HT1080 (cell line): ENCODE measurements at regions not wholly inside any gene's neighbourhood (a gene's known extent, or its start where the extent isn't known, plus 50 kb on each side); places are given as distances from the start of the nearest gene placed in this dataset.
"Not testable (repeated sequence)": the region's sequence is repeated elsewhere in the genome, so short reads cannot be mapped to it uniquely, and the experiment has no call there.

Experiments
- DNase-seq: peaks from one replicate; pipeline ENCODE4 v3.0.0-alpha.2; 2015; ENCODE audit warnings: low read depth

- no peak for DNase-seq
These were observed 150.0 kb upstream of the SYT10 start for GRCh38 chr12:33589576-33590114.

- no peak for DNase-seq
These were observed 154.1 kb upstream of the SYT10 start for GRCh38 chr12:33593753-33594152.

- DNase-seq = no peak
These were observed 156.4 kb upstream of the SYT10 start for GRCh38 chr12:33596061-33596460.

GRCh38 chr12:33596814-33597213 is 157.2 kb upstream of the SYT10 start:
- no peak for DNase-seq

GRCh38 chr12:33602515-33602914 is 162.9 kb upstream of the SYT10 start:
- no peak for DNase-seq

GRCh38 chr12:33605757-33606156 is 166.1 kb upstream of the SYT10 start:
- DNase-seq = peak; percentile 18

DNA sequence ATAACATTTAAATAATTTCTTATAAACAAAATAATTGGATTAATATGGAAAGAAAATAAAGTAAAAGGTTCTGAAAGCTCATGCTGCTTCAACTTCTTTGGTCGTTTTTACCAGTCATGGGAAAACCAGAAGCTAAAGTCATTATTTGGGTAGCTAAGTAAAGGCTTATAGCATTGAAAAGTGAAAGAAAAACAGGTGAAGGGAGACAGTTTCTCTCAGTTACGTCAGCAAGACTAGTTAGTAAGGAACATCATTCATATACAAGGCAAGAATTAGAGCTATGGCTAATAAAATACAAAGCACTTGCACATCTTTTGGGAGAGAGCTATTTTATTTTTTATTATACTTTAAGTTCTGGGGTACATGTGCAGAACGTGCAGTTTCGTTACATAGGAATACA is 170.3 kb upstream of the SYT10 start:
- no peak for DNase-seq

DNA sequence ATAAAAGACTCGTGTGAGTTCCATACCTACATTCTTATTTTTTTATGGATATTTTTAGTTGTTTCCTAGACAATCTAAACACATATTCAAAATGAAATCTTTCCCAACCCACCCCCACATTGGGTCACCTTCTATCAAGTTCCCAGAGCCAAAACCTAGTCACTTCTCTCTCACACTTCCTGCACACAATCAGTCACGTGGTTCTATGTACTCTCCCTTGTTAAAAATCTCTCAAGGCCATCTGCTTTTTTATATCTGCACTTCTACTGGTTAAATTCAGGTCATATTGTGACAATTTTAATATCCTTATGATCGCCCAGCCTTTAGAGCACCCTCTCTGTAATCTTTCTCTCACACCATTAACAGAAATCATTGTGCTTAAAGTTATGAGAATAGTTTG is 175.0 kb upstream of the SYT10 start:
- DNase-seq = no peak

DNA sequence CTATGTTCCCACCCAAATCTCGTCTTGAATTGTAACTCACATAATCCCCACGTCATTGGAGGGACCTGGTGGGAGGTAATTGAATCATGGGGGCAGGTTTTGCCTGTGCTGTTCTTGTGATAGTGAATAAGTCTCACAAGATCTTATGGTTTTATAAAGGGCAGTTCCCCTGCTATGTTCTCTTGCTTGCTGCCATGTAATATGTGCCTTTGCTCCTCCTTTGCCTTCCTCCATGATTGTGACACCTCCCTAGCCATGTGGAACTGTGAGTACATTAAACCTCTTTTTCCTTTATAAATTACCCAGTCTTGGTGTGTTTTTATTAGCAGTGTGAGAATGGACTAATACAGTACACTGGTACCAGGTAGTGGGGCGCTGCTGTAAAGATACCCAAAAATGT is 177.6 kb upstream of the SYT10 start:
- no peak for DNase-seq

DNA sequence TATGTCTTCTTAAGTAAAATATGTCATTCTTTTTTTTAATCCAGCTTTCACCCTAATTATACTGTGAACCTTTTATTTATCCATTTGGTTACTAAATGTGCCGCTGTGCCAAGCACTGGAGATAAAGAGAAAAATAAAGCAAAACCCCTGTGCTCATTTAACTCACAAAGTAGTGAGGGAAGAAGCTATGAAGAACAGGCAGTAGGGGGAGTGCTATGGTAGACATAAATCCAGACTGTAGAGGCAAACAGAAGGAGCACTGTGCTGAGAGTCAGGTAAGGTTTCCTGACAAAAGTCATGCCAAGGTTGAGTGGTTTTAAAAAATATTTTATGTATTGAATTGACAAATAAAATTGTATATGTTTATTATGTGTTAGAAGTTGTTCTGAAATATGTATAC is 188.5 kb upstream of the SYT10 start:
- DNase-seq = peak; percentile 4

GRCh38 chr12:33634544-33634943 is 194.9 kb upstream of the SYT10 start:
- no peak for DNase-seq

GRCh38 chr12:33636930-33637329 is 197.3 kb upstream of the SYT10 start:
- not testable (repeated sequence) for DNase-seq

DNA sequence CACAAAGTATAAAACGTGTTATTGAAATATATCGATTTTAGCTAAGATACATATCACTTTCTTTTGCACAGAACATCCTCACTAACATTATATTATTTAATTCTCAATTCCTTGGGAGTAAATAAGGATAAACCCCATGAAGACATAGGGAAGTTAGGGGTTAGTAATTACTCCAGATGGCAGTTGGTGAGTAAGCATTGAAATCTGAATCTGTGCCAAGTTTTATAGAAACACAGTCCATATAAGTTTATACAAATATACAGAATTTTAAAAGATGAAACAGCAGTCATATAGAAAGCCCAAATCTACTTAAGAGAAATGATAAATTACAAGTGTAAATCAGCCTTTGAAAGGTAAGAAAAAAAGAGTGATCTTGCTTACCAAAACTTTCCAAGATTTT is 200.4 kb upstream of the SYT10 start:
- DNase-seq = peak; percentile 40

- DNase-seq = no peak
These were observed 210.4 kb upstream of the SYT10 start for GRCh38 chr12:33649992-33650391.

GRCh38 chr12:33650832-33651231 is 211.2 kb upstream of the SYT10 start:
- DNase-seq = no peak

GRCh38 chr12:33653362-33653761 is 213.7 kb upstream of the SYT10 start:
- no peak for DNase-seq

GRCh38 chr12:33654313-33654712 is 214.7 kb upstream of the SYT10 start:
- DNase-seq = no peak

- no peak for DNase-seq
These were observed 223.5 kb upstream of the SYT10 start for GRCh38 chr12:33663000-33663654.

DNA sequence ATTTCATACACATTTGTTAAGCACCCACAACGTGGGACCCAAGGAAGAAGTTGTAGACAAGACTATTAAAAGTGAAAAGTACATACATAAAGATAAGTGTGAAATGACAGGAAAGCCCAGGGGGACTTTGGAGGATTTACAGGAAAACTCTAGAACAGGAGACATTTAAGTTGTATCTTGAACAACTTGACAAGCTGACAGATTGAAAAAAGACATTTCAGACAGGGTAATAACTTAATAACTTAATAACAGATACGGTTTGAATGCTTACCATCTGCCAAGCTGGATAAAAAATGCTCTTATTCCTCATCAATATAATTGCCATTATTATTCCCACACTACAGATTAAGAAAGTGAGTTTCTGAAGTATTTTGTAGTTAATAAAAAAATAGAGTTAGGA is 229.7 kb upstream of the SYT10 start:
- DNase-seq = no peak

DNA sequence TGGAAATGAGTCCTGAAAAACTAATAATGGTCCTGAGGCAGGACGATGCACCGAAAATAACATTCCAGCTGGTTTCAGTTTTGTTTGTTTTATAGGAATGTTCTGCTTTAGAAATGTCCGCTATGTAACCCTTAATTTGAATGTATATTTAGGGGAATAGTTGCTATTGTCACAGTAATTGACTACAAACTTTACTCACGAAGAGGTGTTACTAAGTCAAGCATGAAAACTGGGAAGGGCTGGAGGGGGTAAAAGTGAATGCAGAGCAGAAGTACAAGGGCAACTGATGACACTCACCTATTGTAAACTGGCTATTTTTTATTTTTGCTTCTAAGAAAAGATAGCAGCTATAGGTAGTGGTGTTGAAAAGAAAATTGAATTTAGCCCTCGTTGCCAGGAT is 230.7 kb upstream of the SYT10 start:
- no peak for DNase-seq

DNA sequence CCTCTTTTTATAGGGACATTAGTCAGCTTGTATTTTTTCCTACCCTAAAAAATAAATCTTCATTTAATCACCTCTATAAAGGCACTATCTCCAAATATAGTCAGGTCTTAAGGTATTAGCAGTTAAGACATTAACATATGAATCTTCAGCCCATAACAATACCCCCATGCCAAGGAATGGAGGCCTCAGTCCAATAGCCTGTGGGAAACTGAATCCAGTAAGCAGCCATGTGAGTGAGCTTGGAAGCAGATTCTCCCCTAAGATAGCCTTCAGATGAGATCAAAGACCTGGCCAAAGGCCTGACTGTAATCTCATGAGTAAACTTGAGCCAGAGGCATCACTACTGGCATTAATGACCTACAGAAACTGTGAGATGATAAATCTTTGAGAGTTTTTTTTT is 232.1 kb upstream of the SYT10 start:
- no peak for DNase-seq

DNA sequence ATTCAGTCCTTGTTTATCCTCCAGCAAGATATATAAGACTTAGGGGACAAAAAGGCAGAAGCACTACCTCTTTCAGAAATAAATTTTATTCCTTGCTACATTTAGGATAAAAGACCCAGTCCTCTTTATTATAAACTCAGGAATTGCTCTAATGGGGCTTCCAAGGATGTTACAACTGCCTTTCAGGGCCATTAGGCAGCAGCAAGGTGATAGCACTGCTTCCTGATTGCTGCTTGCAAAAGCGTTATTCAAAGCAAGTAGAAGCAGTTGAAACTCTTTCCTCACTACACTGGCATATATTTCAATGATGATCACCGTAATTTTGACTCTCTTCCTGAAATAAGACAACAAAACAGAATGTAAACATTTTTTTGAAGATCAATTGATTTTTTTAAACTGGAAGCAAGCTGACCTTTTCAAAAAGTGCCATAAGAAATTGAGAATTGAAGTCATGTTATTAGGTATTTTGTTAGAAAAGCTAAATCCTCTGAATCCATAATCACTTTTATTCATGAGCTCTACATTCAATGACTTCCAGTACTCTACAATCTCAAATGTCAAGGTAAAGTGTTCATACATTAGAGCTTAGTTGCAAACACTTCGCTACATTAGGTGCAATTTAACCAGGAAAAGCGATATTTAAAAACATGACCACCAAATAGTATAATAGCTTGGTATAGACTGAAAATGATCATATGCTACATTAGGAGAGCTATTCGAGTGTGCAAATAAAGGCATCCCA is 233.4 kb upstream of the SYT10 start:
- no peak for DNase-seq

GRCh38 chr12:33676866-33677265 is 237.2 kb upstream of the SYT10 start:
- no peak for DNase-seq
